ENCODE measurements at regions not wholly inside any gene's neighbourhood (a gene's known extent, or its start where the extent isn't known, plus 50 kb on each side); places are given as distances from the start of the nearest gene placed in this dataset.

GRCh38 chr2:226308986-226309385, 490.6 kb downstream of the IRS1 start:
- intact Hi-C loops (cut with DNase I): no loop called here
- H3K27ac ChIP-seq: peak overlapping the region in 2 of 12 donors; percentile 6 to 24
- WGBS, 4 donors: 51 to 81% (median 60%) methylated on average over 2 of the region's 2 CpGs

GRCh38 chr2:226308323-226308680, 491.3 kb downstream of the IRS1 start:
- ATAC-seq (no peak), DNase-seq (no peak)
- Histone ChIP-seq H3K4me3 (no peak overlapping the region), H3K27me3 (no peaks in the 10 kb centered on the region), H3K9me3 (no peaks in the 10 kb centered on the region), H3K27ac (peak overlapping the region in 1 of 12 donors; percentile 24), H3K36me3 (no peaks in the 10 kb centered on the region), H3K4me1 (peaks cover 0 to 8% (median 0%) of the 10 kb centered on the region in 12 donors)
- intact Hi-C loops (cut with DNase I): no loop called here
- 88 to 93% (median 92%) methylated on average over 2 of the region's 2 CpGs for WGBS, 4 donors
- TF ChIP-seq CTCF (IDR thresholded peaks at IDR 0.05) (no peak), POLR2A (IDR thresholded peaks at IDR 0.05) (no peak)

More at GRCh38 chr2:226308986-226309385, 490.6 kb downstream of the IRS1 start:
- ATAC-seq (peak in 3 of 4 donors; percentile 58 to 96 (median 77)), DNase-seq (peak in 4 of 5 donors; percentile 19 to 48 (median 30))
- TF ChIP-seq POLR2A (IDR thresholded peaks at IDR 0.05): no peak
- TF ChIP-seq CTCF (IDR thresholded peaks at IDR 0.05): no peak
- H3K4me1 ChIP-seq: peaks cover 0 to 8% (median 0%) of the 10 kb centered on the region in 12 donors
- H3K36me3 ChIP-seq: no peaks in the 10 kb centered on the region
- H3K27me3 ChIP-seq: no peaks in the 10 kb centered on the region
- H3K4me3 ChIP-seq: no peak overlapping the region
- H3K9me3 ChIP-seq: no peaks in the 10 kb centered on the region

GRCh38 chr2:226307487-226308322, 491.9 kb downstream of the IRS1 start:
- DNase-seq: no peak

More at GRCh38 chr2:226307487-226308322, 491.9 kb downstream of the IRS1 start:
- intact Hi-C loops (cut with DNase I): no loop called here
- Histone ChIP-seq H3K27ac (no peak overlapping the region), H3K4me3 (no peak overlapping the region), H3K36me3 (no peaks in the 10 kb centered on the region), H3K4me1 (peaks cover 0 to 8% (median 0%) of the 10 kb centered on the region in 12 donors), H3K27me3 (no peaks in the 10 kb centered on the region), H3K9me3 (no peaks in the 10 kb centered on the region)
- no peak for ATAC-seq
- TF ChIP-seq CTCF (IDR thresholded peaks at IDR 0.05) (no peak), POLR2A (IDR thresholded peaks at IDR 0.05) (no peak)
- 86 to 89% (median 87%) methylated on average over 4 of the region's 4 CpGs for whole genome bisulfite sequencing, 4 donors

Measured in heart left ventricle (tissue), 16 donors.